NCI-H128 (cell line): ENCODE measurements at regions not wholly inside any gene's neighbourhood (a gene's known extent, or its start where the extent isn't known, plus 50 kb on each side); places are given as distances from the start of the nearest gene placed in this dataset.

ENCODE experiments used
- DNase-seq: peaks from one replicate; lab custom pipeline; 2025; ENCODE audit not compliant: unreplicated experiment; lab: John Stamatoyannopoulos, UW

- DNase-seq = no peak
These were observed 50.3 kb upstream of the DPH6 start for GRCh38 chr15:35596285-35596684.

- DNase-seq = no peak
These were observed 56.9 kb upstream of the DPH6 start for GRCh38 chr15:35602836-35603235.

GRCh38 chr15:35603301-35603700, 57.3 kb upstream of the DPH6 start:
- DNase-seq = no peak

- no peak for DNase-seq
These were observed 57.9 kb upstream of the DPH6 start for GRCh38 chr15:35603856-35604255.

- DNase-seq = no peak
These were observed 59.9 kb upstream of the DPH6 start for GRCh38 chr15:35605764-35606449.

- DNase-seq = no peak
These were observed 60.5 kb upstream of the DPH6 start for GRCh38 chr15:35606450-35606779.

- DNase-seq = no peak
These were observed 70.7 kb upstream of the DPH6 start for GRCh38 chr15:35616498-35617271.

GRCh38 chr15:35618260-35619188, 72.6 kb upstream of the DPH6 start:
- no peak for DNase-seq

- DNase-seq = no peak
These were observed 76.8 kb upstream of the DPH6 start for GRCh38 chr15:35622641-35623340.

- DNase-seq = no peak
These were observed 78.9 kb upstream of the DPH6 start for GRCh38 chr15:35624881-35625280.

GRCh38 chr15:35626571-35627318, 80.8 kb upstream of the DPH6 start:
- DNase-seq = no peak

- DNase-seq = no peak
These were observed 81.7 kb upstream of the DPH6 start for GRCh38 chr15:35627696-35628095.

GRCh38 chr15:35629766-35630165, 83.8 kb upstream of the DPH6 start:
- DNase-seq = no peak

GRCh38 chr15:35630532-35630931, 84.6 kb upstream of the DPH6 start:
- no peak for DNase-seq

- DNase-seq = no peak
These were observed 85.0 kb upstream of the DPH6 start for GRCh38 chr15:35630985-35631384.

- no peak for DNase-seq
These were observed 87.7 kb upstream of the DPH6 start for GRCh38 chr15:35633677-35634076.

- DNase-seq = no peak
These were observed 100.8 kb upstream of the DPH6 start for GRCh38 chr15:35646790-35647189.

GRCh38 chr15:35647303-35647702, 101.3 kb upstream of the DPH6 start:
- DNase-seq = no peak

GRCh38 chr15:35648941-35649340, 103.0 kb upstream of the DPH6 start:
- DNase-seq = no peak

GRCh38 chr15:35649575-35649974, 103.6 kb upstream of the DPH6 start:
- no peak for DNase-seq
